HAP-1 (cell line): ENCODE measurements at regions not wholly inside any gene's neighbourhood (a gene's known extent, or its start where the extent isn't known, plus 50 kb on each side); places are given as distances from the start of the nearest gene placed in this dataset.

Source experiments
- DNase-seq, 2 experiments: peaks; one replicate each; pipeline ENCODE4 v3.0.0-alpha.2; 2016 to 2020; ENCODE audit warnings: low spot score in 2 of 2
- H3K27me3 ChIP-seq: fragments of 250-450 bp; sonication (Bioruptor Pico); 2 replicates; pipeline ENCODE4 v1.5.1; 2020; ENCODE audit warnings: low read depth, mild to moderate bottlenecking, moderate library complexity
- H3K36me3 ChIP-seq: fragments of 250-450 bp; sonication (Bioruptor Pico); replicated peaks from 2 replicates; pipeline ENCODE4 v1.5.1; 2020; ENCODE audit warnings: mild to moderate bottlenecking
- H3K4me1 ChIP-seq: fragments of 250-450 bp; sonication (Bioruptor Pico); 2 replicates; pipeline ENCODE4 v1.5.1; 2020; ENCODE audit warnings: mild to moderate bottlenecking
- H3K4me3 ChIP-seq: fragments of 250-450 bp; sonication (Bioruptor Pico); 2 replicates; pipeline ENCODE4 v1.5.1; 2020; ENCODE audit warnings: mild to moderate bottlenecking, moderate library complexity
- H3K9me3 ChIP-seq: fragments of 250-450 bp; sonication (Bioruptor Pico); 2 replicates; pipeline ENCODE4 v1.5.1; 2020; ENCODE audit warnings: mild to moderate bottlenecking, moderate library complexity
- in situ Hi-C: fragments of 300-500 bp; cut with MboI; formaldehyde crosslinking; loops from 3 replicates; pipeline ENCODE4 v1.14.3; 2020; ENCODE audit warnings: low sequenced_read_pairs, inconsistent platforms, mixed read lengths

DNA sequence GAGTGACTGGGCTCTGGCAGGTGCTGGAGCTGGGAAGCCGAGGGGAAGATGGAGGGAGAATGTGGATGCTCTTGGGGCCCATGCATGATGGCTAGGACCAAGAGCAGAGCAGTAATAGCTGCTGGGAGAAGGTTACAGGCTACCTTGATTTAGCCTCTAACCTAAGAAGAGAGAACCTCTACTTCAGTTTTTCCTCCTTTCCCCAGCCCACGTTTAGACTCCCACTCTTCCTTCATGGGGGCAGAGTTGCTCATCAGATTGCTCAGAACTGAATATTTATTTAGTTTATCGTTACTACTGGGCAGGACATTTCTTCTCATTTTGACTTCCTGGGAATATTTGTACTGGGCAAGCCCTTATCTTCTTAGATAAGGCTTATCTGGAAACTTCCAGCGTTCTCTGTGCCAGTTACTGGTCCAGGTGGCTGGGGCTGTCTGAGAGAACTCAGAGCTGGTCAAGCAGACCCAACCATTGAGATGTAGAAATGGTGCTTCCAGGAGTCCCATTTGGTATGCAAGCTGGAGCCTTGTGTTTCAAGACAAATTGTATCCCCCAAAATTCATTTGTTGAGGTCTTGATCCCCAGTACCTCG lies 442.9 kb upstream of the BOD1L1 start:
- Histone ChIP-seq H3K27me3 (no peaks in the 10 kb centered on the region), H3K36me3 (no peaks in the 10 kb centered on the region), H3K9me3 (no peaks in the 10 kb centered on the region), H3K4me3 (no peak overlapping the region), H3K4me1 (no peaks in the 10 kb centered on the region)
- in situ Hi-C loops, result no loop called here
- DNase-seq, result no peak

DNA sequence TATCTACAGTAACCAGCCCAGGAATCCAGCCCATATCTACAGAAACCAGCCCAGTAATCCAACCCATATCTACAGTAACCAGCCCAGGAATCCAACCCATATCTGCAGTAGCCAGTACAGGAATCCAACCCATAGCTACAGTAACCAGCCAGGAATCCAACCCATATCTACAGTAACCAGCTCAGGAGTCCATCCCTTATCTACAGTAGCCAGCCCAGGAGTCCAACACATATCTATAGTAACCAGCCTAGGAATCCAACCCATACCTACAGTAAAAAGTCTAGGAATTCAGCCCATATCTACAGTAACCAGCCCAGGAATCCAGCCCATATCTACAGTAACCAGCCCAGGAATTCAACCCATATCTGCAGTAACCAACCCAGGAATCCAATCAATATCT lies 445.0 kb upstream of the BOD1L1 start:
- Histone ChIP-seq H3K4me1 (no peaks in the 10 kb centered on the region), H3K27me3 (no peaks in the 10 kb centered on the region), H3K9me3 (no peaks in the 10 kb centered on the region), H3K36me3 (no peaks in the 10 kb centered on the region), H3K4me3 (no peak overlapping the region)
- in situ Hi-C loops, result no loop called here
- DNase-seq, result no peak

DNA sequence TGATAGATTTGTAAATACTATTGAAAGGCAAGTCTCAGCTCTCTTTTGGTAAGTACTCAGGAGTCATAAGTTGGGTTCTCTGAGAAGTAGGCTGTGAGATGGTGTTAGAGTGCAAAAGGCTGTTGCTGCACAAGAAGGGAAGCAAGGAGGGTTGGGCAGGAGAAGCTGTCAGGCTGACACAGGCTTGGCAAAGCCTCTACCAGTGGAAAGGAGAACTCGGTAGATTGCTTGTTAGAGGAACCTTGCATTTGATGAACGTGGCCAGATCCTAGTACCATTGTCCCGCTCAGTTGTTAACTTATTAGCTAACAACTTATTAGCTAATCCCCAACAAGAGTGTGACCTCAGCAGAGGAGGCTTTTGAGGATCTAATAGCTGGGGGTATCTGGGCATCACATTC lies 449.3 kb upstream of the BOD1L1 start:
- Histone ChIP-seq H3K4me1 (no peaks in the 10 kb centered on the region), H3K36me3 (no peaks in the 10 kb centered on the region), H3K4me3 (no peak overlapping the region), H3K9me3 (no peaks in the 10 kb centered on the region), H3K27me3 (no peaks in the 10 kb centered on the region)
- in situ Hi-C loops, result no loop called here
- DNase-seq, result no peak

GRCh38 chr4:14078326-14078725 lies 450.8 kb upstream of the BOD1L1 start:
- no peak for DNase-seq
- no peaks in the 10 kb centered on the region for H3K4me1 ChIP-seq
- H3K9me3 ChIP-seq, result no peaks in the 10 kb centered on the region
- H3K27me3 ChIP-seq, result no peaks in the 10 kb centered on the region
- no peak overlapping the region for H3K4me3 ChIP-seq
- H3K36me3 ChIP-seq, result no peaks in the 10 kb centered on the region
- in situ Hi-C loops, result no loop called here

DNA sequence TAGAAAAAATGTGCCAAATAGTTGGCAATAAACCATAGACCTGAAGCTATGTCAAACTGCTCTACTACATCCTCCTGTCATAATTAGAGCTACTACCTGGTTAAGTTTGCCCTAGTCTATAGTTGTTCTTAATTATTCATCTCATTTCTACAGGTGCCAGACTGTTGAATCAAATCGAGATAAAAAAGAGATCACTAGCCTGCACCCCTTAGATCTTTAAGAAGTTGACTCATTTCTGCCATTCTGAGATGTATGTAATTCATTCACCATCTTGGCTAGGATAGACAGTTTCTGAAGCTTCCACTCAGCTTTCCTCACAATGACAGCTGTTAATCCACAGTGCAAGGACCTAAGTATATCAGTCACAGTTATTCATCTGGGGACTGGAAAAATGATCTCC lies 452.1 kb upstream of the BOD1L1 start:
- Histone ChIP-seq H3K27me3 (no peaks in the 10 kb centered on the region), H3K4me1 (no peaks in the 10 kb centered on the region), H3K36me3 (no peaks in the 10 kb centered on the region), H3K4me3 (no peak overlapping the region), H3K9me3 (no peaks in the 10 kb centered on the region)
- no peak for DNase-seq
- in situ Hi-C loops, result no loop called here

DNA sequence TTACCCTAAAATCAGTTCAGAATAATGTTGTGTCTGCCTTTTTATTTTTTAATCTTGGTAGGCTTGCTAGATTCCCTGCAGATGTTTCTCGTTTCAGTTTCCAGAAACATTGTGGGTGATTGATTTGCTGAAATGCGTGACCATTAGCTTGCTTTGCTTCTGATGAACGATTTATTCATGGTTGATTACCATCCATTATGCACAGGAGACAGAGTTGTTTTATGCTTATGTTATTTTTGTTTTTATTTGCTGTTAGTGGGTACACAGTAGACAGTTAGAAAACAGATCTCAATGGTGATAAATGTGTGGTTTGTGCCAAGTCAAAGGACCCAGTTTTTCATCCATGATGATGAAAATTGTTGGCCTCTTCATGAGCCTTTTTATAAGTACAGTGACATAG lies 455.6 kb upstream of the BOD1L1 start:
- in situ Hi-C loops, result no loop called here
- no peaks in the 10 kb centered on the region for H3K9me3 ChIP-seq

GRCh38 chr4:14084598-14084997 lies 457.1 kb upstream of the BOD1L1 start:
- no peak overlapping the region for H3K4me3 ChIP-seq
- no peaks in the 10 kb centered on the region for H3K9me3 ChIP-seq
- no peaks in the 10 kb centered on the region for H3K36me3 ChIP-seq
- in situ Hi-C loops, result no loop called here
- DNase-seq, result no peak
- no peaks in the 10 kb centered on the region for H3K27me3 ChIP-seq
- H3K4me1 ChIP-seq, result no peaks in the 10 kb centered on the region

More for the DNA sequence above, 455.6 kb upstream of the BOD1L1 start:
- H3K27me3 ChIP-seq, result no peaks in the 10 kb centered on the region
- H3K4me3 ChIP-seq, result no peak overlapping the region
- DNase-seq, result no peak
- no peaks in the 10 kb centered on the region for H3K4me1 ChIP-seq
- H3K36me3 ChIP-seq, result no peaks in the 10 kb centered on the region

DNA sequence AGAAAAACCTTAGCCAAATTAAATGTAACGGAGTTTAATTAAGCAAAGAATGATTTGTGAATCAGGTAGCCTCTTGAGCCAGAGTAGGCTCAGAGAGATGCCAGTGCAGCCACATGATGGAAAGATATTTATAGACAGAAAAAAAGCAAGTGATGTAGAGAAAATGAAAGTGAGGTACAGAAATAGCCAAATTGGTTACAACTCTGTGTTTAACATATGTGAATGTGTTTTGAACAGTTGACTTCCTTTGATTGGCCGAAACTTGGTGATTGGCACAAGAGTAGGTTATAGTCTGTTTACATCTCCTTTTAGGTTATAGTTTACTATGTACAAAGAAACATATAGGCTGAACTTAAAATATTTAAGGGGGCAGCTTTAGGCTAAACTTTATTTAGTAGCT lies 459.9 kb upstream of the BOD1L1 start:
- Histone ChIP-seq H3K27me3 (no peaks in the 10 kb centered on the region), H3K4me1 (no peaks in the 10 kb centered on the region), H3K9me3 (no peaks in the 10 kb centered on the region), H3K36me3 (no peaks in the 10 kb centered on the region), H3K4me3 (no peak overlapping the region)
- in situ Hi-C loops, result no loop called here
- DNase-seq, result no peak

DNA sequence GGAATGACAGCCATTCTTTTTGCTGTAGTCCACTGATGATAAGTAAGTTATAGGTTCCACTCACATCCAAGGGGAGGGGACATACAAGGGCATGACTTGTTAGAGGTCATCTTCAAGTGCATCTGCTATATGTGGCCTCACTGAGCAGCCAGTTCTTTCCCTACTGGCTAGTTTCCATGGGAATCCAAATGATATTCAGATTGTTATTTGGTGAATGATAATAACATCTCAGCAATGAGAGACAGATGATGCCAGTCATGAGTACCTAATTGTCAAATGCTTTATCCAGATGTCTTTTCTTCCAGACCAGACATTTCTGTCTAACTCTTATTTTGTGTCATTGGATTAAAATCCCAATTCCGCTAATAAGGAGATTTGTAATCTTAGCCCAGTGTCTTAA lies 460.4 kb upstream of the BOD1L1 start:
- in situ Hi-C loops, result no loop called here
- H3K9me3 ChIP-seq, result no peaks in the 10 kb centered on the region
- no peak for DNase-seq
- no peak overlapping the region for H3K4me3 ChIP-seq
- H3K36me3 ChIP-seq, result no peaks in the 10 kb centered on the region
- no peaks in the 10 kb centered on the region for H3K27me3 ChIP-seq
- no peaks in the 10 kb centered on the region for H3K4me1 ChIP-seq

DNA sequence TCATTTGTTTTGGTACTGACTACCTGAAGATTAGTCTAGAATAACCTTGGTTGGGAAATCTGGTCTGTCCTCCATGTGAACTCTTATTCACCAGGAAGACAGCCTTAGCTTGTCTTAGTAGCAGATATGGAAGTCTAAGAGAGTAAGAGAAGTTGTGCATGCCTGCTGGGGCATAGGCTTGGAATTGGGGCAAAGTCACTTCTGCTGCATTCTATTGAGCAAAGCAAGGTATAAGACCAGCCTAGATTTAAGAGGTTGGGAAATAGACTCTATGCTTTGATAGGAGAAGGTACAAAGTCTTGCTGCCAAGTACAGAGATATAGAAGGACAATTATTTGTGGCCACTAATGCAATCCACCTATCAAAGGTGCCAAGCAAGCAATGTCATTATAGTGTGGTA lies 464.0 kb upstream of the BOD1L1 start:
- in situ Hi-C loops, result no loop called here
- Histone ChIP-seq H3K36me3 (no peaks in the 10 kb centered on the region), H3K9me3 (no peaks in the 10 kb centered on the region), H3K27me3 (no peaks in the 10 kb centered on the region), H3K4me1 (no peaks in the 10 kb centered on the region), H3K4me3 (no peak overlapping the region)
- DNase-seq, result no peak

DNA sequence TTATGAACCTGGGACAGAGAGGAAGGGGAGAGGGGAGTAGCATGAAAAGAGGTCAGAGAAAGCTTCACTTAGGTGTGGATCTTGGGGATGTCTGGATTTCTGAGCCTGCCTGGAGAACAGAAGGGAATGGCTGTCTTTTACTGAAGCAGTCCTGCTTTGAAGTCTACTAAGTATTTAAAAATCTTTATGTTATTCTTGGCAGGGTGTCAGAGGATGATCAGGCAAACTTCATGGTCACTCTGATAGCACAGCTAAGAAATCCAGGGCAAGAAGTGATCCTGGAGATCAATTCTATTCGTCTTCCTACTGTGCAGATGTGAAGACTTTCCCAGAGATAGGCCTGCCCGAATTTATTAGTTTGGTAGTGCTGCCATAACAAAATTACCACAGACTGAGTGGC lies 464.4 kb upstream of the BOD1L1 start:
- in situ Hi-C loops, result no loop called here

DNA sequence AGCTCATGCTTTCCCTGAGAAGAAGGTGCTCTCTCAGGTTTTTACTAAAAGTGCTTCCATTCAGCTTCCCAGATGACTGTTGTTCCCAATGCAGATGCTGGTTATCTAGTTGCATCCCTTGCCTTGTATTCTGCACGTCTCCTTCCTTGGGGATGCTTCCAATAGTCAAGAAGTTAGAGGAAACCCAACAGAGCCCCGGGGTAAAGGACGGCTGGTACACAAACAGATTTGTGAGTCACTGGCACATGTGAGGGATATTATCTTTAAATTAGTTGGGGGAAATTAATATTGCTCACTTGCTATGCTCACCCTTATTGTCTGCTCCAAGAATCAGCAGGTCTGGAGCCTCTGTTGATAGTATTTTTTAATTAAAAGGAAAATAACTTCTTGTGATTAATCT lies 465.2 kb upstream of the BOD1L1 start:
- H3K9me3 ChIP-seq, result no peaks in the 10 kb centered on the region

More for the DNA sequence above, 464.4 kb upstream of the BOD1L1 start:
- Histone ChIP-seq H3K9me3 (no peaks in the 10 kb centered on the region), H3K4me3 (no peak overlapping the region), H3K36me3 (no peaks in the 10 kb centered on the region), H3K4me1 (no peaks in the 10 kb centered on the region), H3K27me3 (no peaks in the 10 kb centered on the region)
- DNase-seq, result no peak

GRCh38 chr4:14095831-14096230 lies 468.3 kb upstream of the BOD1L1 start:
- in situ Hi-C loops, result no loop called here
- no peak for DNase-seq
- H3K27me3 ChIP-seq, result no peaks in the 10 kb centered on the region
- H3K4me3 ChIP-seq, result no peak overlapping the region
- H3K9me3 ChIP-seq, result no peaks in the 10 kb centered on the region
- no peaks in the 10 kb centered on the region for H3K36me3 ChIP-seq
- H3K4me1 ChIP-seq, result no peaks in the 10 kb centered on the region

More for the DNA sequence above, 465.2 kb upstream of the BOD1L1 start:
- H3K27me3 ChIP-seq, result no peaks in the 10 kb centered on the region
- no peaks in the 10 kb centered on the region for H3K36me3 ChIP-seq
- no peak for DNase-seq
- in situ Hi-C loops, result no loop called here
- no peak overlapping the region for H3K4me3 ChIP-seq
- no peaks in the 10 kb centered on the region for H3K4me1 ChIP-seq

- in situ Hi-C loops, result no loop called here
- no peaks in the 10 kb centered on the region for H3K36me3 ChIP-seq
- no peaks in the 10 kb centered on the region for H3K27me3 ChIP-seq
- H3K4me1 ChIP-seq, result no peaks in the 10 kb centered on the region
- H3K4me3 ChIP-seq, result no peak overlapping the region
- no peaks in the 10 kb centered on the region for H3K9me3 ChIP-seq
- no peak for DNase-seq
Observed at GRCh38 chr4:14096396-14096965, 469.0 kb upstream of the BOD1L1 start.

DNA sequence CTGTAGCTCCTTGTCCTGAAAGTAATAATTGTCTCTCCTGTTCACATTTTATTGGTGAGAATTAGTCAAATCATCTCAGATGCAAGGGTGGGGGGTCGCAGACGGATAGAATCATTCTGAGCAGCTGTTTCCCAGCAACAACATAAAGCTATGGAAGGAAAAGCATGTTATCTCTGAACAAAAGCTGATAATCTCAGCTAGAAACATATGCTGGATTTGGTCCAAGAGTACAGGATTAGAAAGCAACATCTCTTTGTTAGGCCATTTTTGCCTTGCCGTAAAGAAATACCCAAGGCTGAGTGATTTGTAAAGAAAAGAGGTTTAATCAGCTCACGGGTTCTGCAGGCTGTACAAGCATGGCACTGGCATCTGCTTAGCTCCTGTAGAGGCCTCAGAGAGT lies 472.8 kb upstream of the BOD1L1 start:
- DNase-seq, result no peak
- in situ Hi-C loops, result no loop called here
- Histone ChIP-seq H3K9me3 (no peaks in the 10 kb centered on the region), H3K36me3 (no peaks in the 10 kb centered on the region), H3K4me3 (no peak overlapping the region), H3K4me1 (no peaks in the 10 kb centered on the region), H3K27me3 (no peaks in the 10 kb centered on the region)
